ENCODE measurements at regions not wholly inside any gene's neighbourhood (a gene's known extent, or its start where the extent isn't known, plus 50 kb on each side); places are given as distances from the start of the nearest gene placed in this dataset.

DNA sequence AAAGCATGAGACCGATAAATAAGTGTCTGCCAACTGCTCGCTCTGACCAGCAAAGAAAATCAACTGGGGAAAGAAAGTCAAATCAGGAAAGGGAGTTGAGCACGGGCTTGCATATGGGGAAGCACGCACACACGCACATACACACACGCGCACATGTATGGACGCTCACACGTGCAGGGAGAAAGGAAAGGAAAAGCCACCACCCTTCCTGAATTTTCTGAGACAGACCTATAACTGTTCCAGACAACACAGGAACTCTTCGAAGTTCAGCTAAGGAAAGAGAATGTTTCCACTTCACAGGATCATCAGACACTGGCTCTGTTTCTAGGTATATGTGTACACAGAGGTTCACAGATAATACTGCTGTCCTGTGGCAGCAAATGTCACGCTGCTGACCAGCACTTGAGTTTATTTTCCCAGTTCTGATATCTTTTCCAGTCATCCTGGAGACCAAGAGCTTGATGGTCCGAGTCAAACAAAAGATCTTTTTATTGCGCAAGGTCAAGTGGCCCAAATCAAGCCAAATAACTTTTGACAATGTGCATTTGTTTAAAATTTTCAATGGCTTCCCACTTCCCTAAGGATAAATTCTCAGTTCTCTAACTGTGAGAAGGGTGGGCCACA lies 82.1 kb upstream of the TMCC3 start:
- TF ChIP-seq, protein P1, sequence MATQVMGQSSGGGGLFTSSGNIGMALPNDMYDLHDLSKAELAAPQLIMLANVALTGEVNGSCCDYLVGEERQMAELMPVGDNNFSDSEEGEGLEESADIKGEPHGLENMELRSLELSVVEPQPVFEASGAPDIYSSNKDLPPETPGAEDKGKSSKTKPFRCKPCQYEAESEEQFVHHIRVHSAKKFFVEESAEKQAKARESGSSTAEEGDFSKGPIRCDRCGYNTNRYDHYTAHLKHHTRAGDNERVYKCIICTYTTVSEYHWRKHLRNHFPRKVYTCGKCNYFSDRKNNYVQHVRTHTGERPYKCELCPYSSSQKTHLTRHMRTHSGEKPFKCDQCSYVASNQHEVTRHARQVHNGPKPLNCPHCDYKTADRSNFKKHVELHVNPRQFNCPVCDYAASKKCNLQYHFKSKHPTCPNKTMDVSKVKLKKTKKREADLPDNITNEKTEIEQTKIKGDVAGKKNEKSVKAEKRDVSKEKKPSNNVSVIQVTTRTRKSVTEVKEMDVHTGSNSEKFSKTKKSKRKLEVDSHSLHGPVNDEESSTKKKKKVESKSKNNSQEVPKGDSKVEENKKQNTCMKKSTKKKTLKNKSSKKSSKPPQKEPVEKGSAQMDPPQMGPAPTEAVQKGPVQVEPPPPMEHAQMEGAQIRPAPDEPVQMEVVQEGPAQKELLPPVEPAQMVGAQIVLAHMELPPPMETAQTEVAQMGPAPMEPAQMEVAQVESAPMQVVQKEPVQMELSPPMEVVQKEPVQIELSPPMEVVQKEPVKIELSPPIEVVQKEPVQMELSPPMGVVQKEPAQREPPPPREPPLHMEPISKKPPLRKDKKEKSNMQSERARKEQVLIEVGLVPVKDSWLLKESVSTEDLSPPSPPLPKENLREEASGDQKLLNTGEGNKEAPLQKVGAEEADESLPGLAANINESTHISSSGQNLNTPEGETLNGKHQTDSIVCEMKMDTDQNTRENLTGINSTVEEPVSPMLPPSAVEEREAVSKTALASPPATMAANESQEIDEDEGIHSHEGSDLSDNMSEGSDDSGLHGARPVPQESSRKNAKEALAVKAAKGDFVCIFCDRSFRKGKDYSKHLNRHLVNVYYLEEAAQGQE (IDR thresholded peaks at IDR 0.05; ENCODE audit: insufficient read depth in 1 of 2, low read depth in 2 of 2, low read length in 2 of 2) = no peak

DNA sequence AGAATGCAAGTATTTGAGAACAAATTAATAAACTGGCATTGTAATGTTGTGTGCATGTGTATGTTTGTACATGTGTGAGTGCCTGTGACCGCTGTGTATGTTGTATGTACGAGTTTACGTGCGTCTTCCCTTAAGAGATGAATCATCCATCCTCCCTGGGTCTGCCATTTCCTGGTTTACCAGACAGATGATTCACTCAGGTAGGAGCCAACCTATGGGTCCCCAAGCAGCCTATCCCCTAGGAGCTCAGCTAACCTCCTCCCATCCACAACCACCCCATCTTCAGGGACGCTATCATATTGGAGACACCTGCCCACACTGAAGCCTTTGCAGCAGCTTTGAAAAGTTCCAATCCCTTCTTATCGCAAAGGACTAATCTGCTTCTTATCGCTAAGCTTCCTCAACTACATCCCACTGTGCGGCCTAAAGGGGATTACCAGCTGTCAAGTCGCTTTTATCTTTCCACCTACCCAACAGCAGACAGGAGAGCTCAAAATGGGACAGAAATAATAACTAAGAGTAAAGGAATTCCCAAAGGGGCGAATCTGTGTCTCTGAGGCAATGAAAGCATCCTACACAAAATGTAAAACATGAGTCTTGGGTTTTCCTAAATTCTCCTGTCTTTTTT lies 81.5 kb upstream of the TMCC3 start:
- no peak for TF ChIP-seq POLR2AphosphoS5 (IDR thresholded peaks at IDR 0.05; ENCODE audit: low read depth, low read length)
- TF ChIP-seq TAF1 (IDR thresholded peaks at IDR 0.05; ENCODE audit: borderline replicate concordance, insufficient read depth, low read length) = no peak
- no peak for TF ChIP-seq FOXP2 (optimal IDR thresholded peaks at IDR 0.05; ENCODE audit: borderline replicate concordance, extremely low read depth, extremely low read length, insufficient read depth)
- no peak for TF ChIP-seq SIN3A (IDR thresholded peaks at IDR 0.05; ENCODE audit: borderline replicate concordance, insufficient read depth, low read length)
- TF ChIP-seq, protein P1 (IDR thresholded peaks at IDR 0.05; ENCODE audit: insufficient read depth in 1 of 2, low read depth in 2 of 2, low read length in 2 of 2) = no peak

DNA sequence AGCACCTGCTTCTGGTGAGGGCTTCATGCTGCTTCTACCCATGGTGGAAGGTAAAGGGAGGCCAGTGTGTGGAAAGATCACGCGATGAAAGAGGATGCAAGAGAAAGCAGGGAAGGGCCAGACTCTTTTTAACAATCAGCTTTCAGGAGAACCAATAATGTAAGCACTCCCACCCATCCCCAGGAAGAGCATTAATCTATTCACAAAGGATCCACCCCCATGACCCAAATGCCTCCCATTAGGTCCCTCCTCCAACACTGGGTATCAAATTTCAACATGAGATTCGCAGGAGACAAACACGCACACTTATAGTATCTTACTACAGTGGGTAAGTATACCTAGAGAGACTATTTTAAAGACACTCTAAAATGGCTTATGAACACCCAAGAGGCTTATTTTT lies 80.5 kb upstream of the TMCC3 start:
- TF ChIP-seq TAF1 (IDR thresholded peaks at IDR 0.05; ENCODE audit: borderline replicate concordance, insufficient read depth, low read length) = no peak
- no peak for TF ChIP-seq POLR2AphosphoS5 (IDR thresholded peaks at IDR 0.05; ENCODE audit: low read depth, low read length)
- no peak for TF ChIP-seq SIN3A (IDR thresholded peaks at IDR 0.05; ENCODE audit: borderline replicate concordance, insufficient read depth, low read length)
- TF ChIP-seq, protein P1 (IDR thresholded peaks at IDR 0.05; ENCODE audit: insufficient read depth in 1 of 2, low read depth in 2 of 2, low read length in 2 of 2) = no peak
- TF ChIP-seq FOXP2 (optimal IDR thresholded peaks at IDR 0.05; ENCODE audit: borderline replicate concordance, extremely low read depth, extremely low read length, insufficient read depth) = no peak

DNA sequence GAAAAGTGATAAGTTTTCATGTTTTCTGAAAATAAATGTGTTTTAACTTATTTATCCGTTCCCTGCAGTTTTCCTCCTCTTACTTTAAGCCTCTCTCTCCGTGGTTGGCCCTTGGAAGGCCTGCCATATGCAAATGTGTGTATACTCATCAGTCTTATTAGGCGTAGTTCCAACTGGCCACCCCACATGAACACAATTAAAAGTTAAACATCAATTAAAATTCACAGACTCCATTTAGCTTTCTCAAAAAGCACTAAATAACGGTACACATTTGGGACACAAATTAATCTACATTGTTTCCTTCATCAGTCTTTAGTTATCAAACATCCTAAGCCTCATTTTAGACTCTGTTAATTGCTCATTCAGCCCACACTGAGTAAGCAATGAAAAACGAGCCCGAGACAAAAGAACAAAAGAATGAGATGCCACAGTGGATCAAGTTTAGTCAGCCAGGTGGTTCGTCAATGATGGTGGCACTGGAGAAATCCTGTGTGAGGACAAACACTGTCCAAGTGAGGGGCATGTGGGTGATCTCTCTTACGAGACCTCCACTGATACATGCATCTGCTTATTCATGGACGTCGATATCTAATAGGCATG lies 76.0 kb upstream of the TMCC3 start:
- no peak for TF ChIP-seq POLR2AphosphoS5 (IDR thresholded peaks at IDR 0.05; ENCODE audit: low read depth, low read length)
- TF ChIP-seq, protein P1 (IDR thresholded peaks at IDR 0.05; ENCODE audit: insufficient read depth in 1 of 2, low read depth in 2 of 2, low read length in 2 of 2) = no peak
- no peak for TF ChIP-seq FOXP2 (optimal IDR thresholded peaks at IDR 0.05; ENCODE audit: borderline replicate concordance, extremely low read depth, extremely low read length, insufficient read depth)
- TF ChIP-seq TAF1 (IDR thresholded peaks at IDR 0.05; ENCODE audit: borderline replicate concordance, insufficient read depth, low read length) = no peak
- TF ChIP-seq SIN3A (IDR thresholded peaks at IDR 0.05; ENCODE audit: borderline replicate concordance, insufficient read depth, low read length) = no peak

Data from PFSK-1 (cell line).